Karpas-422 (cell line): ENCODE measurements at regions not wholly inside any gene's neighbourhood (a gene's known extent, or its start where the extent isn't known, plus 50 kb on each side); places are given as distances from the start of the nearest gene placed in this dataset.

Experiments
- DNase-seq: peaks from one replicate; pipeline ENCODE4 v3.0.0-alpha.2; 2015
- H2AFZ ChIP-seq: fragments of 200-600 bp; sonication (generic); 2 replicates; pipeline ENCODE4 v1.6.1; 2014; ENCODE audit warnings: antibody characterized with exemption, low read length, mixed read lengths
- H3K27ac ChIP-seq: fragments of 200-600 bp; sonication (generic); 2 replicates; pipeline ENCODE4 v1.5.1; 2014; ENCODE audit warnings: mild to moderate bottlenecking, low read length, moderate library complexity
- H3K27me3 ChIP-seq: fragments of 200-600 bp; sonication (generic); 2 replicates; pipeline ENCODE4 v1.6.1; 2014; ENCODE audit warnings: low read length, mixed read lengths
- H3K36me3 ChIP-seq: fragments of 200-600 bp; sonication (generic); 2 replicates; pipeline ENCODE4 v1.6.1; 2014; ENCODE audit warnings: low read length, mixed read lengths; ENCODE audit not compliant: insufficient read depth
- H3K4me1 ChIP-seq: fragments of 200-600 bp; sonication (generic); 2 replicates; pipeline ENCODE4 v1.6.1; 2014; ENCODE audit warnings: mild to moderate bottlenecking, low read length, mixed read lengths
- H3K4me2 ChIP-seq: fragments of 200-600 bp; sonication (generic); 2 replicates; pipeline ENCODE4 v1.6.1; 2014; ENCODE audit warnings: low read length, low read depth, mild to moderate bottlenecking; ENCODE audit not compliant: poor library complexity, severe bottlenecking
- H3K4me3 ChIP-seq: fragments of 200-600 bp; sonication (generic); 2 replicates; pipeline ENCODE4 v1.5.1; 2014; ENCODE audit warnings: mild to moderate bottlenecking, antibody characterized with exemption, low read length, mixed read lengths
- H3K79me2 ChIP-seq: fragments of 200-600 bp; sonication (generic); 2 replicates; pipeline ENCODE4 v1.6.1; 2014; ENCODE audit warnings: mild to moderate bottlenecking, low read length, mixed read lengths
- H3K9ac ChIP-seq: fragments of 200-600 bp; sonication (generic); 2 replicates; pipeline ENCODE4 v1.6.0; 2014; ENCODE audit warnings: low read length
- H3K9me2 ChIP-seq: fragments of 200-600 bp; sonication (generic), shearing (Covaris generic); replicated peaks from 2 replicates; pipeline ENCODE4 v1.6.0; 2014; ENCODE audit warnings: mild to moderate bottlenecking, low read length, moderate library complexity; ENCODE audit not compliant: insufficient read depth
- H3K9me3 ChIP-seq: fragments of 300-700, 200-600 bp; sonication (generic); 2 replicates; pipeline ENCODE4 v1.6.1; 2014; ENCODE audit warnings: low read length, mixed read lengths
- H4K20me1 ChIP-seq: fragments of 200-600 bp; sonication (generic); 2 replicates; pipeline ENCODE4 v1.6.1; 2014; ENCODE audit warnings: mild to moderate bottlenecking, antibody characterized with exemption, low read length, low read depth; ENCODE audit not compliant: insufficient read depth

DNA sequence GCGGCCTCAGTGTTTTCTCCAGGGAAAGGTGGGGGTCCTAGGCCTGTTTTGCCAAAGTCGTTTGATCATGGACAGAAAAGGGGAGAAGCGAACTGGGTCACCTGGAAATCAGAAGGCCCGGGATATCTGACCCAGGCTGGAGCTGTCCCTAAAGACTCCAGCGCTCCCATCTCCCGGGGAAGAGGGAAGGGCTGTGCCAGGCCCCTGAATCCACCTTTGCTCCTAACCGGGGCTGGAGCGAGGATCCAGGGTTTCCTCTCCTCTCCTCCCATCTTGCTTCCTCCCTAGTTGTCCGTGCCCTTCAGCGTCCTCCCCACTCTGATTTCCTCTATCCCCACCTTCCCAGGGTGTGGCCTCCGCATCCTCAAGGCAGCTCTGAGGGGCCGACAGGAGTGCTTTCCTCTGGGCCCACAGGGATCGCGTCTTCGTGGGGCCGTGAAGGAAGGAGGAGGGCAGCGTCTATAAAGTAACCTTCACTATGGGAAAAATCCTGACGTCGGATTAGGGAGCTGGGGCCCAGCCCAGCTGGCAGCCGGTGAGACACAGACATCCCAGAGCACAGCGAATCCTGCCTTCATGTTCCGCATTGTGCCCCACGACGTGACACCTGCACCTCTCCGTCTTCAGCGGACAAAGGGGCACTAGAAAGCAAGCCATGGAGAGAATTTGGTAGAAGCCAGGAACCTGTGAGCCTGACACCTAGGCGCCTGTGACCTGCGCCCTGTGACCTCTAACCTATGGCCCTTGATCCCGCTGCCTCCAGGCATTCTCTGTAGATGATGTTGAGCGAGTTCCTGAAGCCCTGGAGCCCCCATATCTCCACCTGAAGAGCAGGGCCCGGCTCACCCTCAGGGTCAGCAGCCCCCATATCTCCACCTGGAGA, 212.7 kb upstream of the SALL3 start:
- H3K9ac ChIP-seq, result no peak overlapping the region
- H3K4me1 ChIP-seq, result no peaks in the 10 kb centered on the region
- H3K9me2 ChIP-seq, result no peaks in the 10 kb centered on the region
- no peak overlapping the region for H3K27ac ChIP-seq
- no peak overlapping the region for H2AFZ ChIP-seq
- no peaks in the 10 kb centered on the region for H3K79me2 ChIP-seq
- no peaks in the 10 kb centered on the region for H3K9me3 ChIP-seq
- no peak overlapping the region for H3K4me2 ChIP-seq
- H3K36me3 ChIP-seq, result no peaks in the 10 kb centered on the region
- no peaks in the 10 kb centered on the region; the same call in 1 of the 2 replicates for H4K20me1 ChIP-seq
- H3K4me3 ChIP-seq, result no peak overlapping the region
- DNase-seq, result no peak
- no peaks in the 10 kb centered on the region for H3K27me3 ChIP-seq

- Histone ChIP-seq H3K9me2 (no peaks in the 10 kb centered on the region), H3K79me2 (no peaks in the 10 kb centered on the region), H4K20me1 (no peaks in the 10 kb centered on the region; the same call in 1 of the 2 replicates), H3K4me3 (no peak overlapping the region), H3K36me3 (no peaks in the 10 kb centered on the region), H3K9me3 (no peaks in the 10 kb centered on the region), H3K27ac (no peak overlapping the region), H2AFZ (no peak overlapping the region), H3K27me3 (no peaks in the 10 kb centered on the region), H3K9ac (no peak overlapping the region), H3K4me2 (no peak overlapping the region), H3K4me1 (no peaks in the 10 kb centered on the region)
- no peak for DNase-seq
Measured at GRCh38 chr18:78767648-78768071, 212.0 kb upstream of the SALL3 start.

DNA sequence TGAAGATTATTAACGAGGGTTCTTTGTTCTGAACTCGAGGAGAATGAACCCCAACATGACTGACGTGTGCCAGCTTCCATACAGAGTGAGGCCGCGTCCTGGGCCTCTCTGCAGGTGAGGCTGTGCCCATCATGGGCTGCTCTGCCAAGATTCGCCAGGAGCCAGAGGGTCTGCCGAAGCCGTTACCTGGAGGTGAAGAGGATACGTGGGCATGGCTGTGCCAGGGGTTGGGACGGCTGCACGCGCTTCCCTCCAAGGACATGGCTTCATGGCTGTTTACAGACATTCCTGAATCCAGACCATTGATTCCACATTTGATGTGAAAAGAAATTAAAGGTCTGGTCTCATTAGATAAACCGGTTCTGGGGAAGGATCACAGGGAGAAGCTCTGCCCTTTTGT, 211.4 kb upstream of the SALL3 start:
- no peak overlapping the region for H3K9ac ChIP-seq
- no peak overlapping the region for H3K4me3 ChIP-seq
- no peak overlapping the region for H3K4me2 ChIP-seq
- H3K9me2 ChIP-seq, result no peaks in the 10 kb centered on the region
- H3K36me3 ChIP-seq, result no peaks in the 10 kb centered on the region
- no peak for DNase-seq
- no peaks in the 10 kb centered on the region for H3K4me1 ChIP-seq
- no peak overlapping the region for H2AFZ ChIP-seq
- H4K20me1 ChIP-seq, result no peaks in the 10 kb centered on the region; the same call in 1 of the 2 replicates
- no peaks in the 10 kb centered on the region for H3K9me3 ChIP-seq
- no peaks in the 10 kb centered on the region for H3K27me3 ChIP-seq
- H3K79me2 ChIP-seq, result no peaks in the 10 kb centered on the region
- H3K27ac ChIP-seq, result no peak overlapping the region

GRCh38 chr18:78768656-78769501, 210.7 kb upstream of the SALL3 start:
- no peak overlapping the region for H3K4me3 ChIP-seq
- no peak overlapping the region for H2AFZ ChIP-seq
- no peaks in the 10 kb centered on the region for H3K9me2 ChIP-seq
- no peak overlapping the region for H3K4me2 ChIP-seq
- H3K79me2 ChIP-seq, result no peaks in the 10 kb centered on the region
- H3K4me1 ChIP-seq, result no peaks in the 10 kb centered on the region
- no peak for DNase-seq
- H3K36me3 ChIP-seq, result no peaks in the 10 kb centered on the region
- H3K9me3 ChIP-seq, result no peaks in the 10 kb centered on the region
- H3K27me3 ChIP-seq, result no peaks in the 10 kb centered on the region
- no peak overlapping the region for H3K9ac ChIP-seq
- no peak overlapping the region for H3K27ac ChIP-seq
- no peaks in the 10 kb centered on the region; the same call in 1 of the 2 replicates for H4K20me1 ChIP-seq

- no peaks in the 10 kb centered on the region for H3K9me2 ChIP-seq
- no peaks in the 10 kb centered on the region for H3K79me2 ChIP-seq
- DNase-seq, result no peak
- H3K9ac ChIP-seq, result no peak overlapping the region
- no peak overlapping the region for H3K27ac ChIP-seq
- H3K4me3 ChIP-seq, result no peak overlapping the region
- no peaks in the 10 kb centered on the region; the same call in 1 of the 2 replicates for H4K20me1 ChIP-seq
- H2AFZ ChIP-seq, result no peak overlapping the region
- H3K36me3 ChIP-seq, result no peaks in the 10 kb centered on the region
- H3K27me3 ChIP-seq, result no peaks in the 10 kb centered on the region
- H3K9me3 ChIP-seq, result no peaks in the 10 kb centered on the region
- no peaks in the 10 kb centered on the region for H3K4me1 ChIP-seq
- no peak overlapping the region for H3K4me2 ChIP-seq
Measured at GRCh38 chr18:78769502-78770105, 210.0 kb upstream of the SALL3 start.

- no peaks in the 10 kb centered on the region for H3K27me3 ChIP-seq
- H3K9me3 ChIP-seq, result no peaks in the 10 kb centered on the region
- H3K36me3 ChIP-seq, result no peaks in the 10 kb centered on the region
- DNase-seq, result no peak
- no peaks in the 10 kb centered on the region for H3K79me2 ChIP-seq
- no peak overlapping the region for H3K27ac ChIP-seq
- no peaks in the 10 kb centered on the region for H3K4me1 ChIP-seq
- no peaks in the 10 kb centered on the region for H3K9me2 ChIP-seq
- H3K4me3 ChIP-seq, result no peak overlapping the region
- H2AFZ ChIP-seq, result no peak overlapping the region
- no peak overlapping the region for H3K4me2 ChIP-seq
- H3K9ac ChIP-seq, result no peak overlapping the region
- no peaks in the 10 kb centered on the region; the same call in 1 of the 2 replicates for H4K20me1 ChIP-seq
Measured at GRCh38 chr18:78770139-78770822, 209.3 kb upstream of the SALL3 start.

DNA sequence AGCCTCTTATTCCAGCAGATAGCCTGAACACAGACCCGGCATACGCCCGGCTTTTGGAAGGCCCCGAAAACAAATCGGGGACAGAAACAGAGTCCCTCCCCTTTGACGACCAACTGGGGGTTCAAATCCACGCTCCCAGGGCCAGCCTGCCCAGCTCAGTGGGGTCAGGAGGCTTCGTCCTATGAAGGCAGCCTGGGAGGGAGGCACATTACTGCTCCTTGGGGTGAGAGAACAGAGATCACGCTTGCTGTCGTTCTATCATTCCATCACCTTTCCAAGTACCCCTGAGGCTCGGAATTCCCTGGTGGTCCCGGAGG, 208.8 kb upstream of the SALL3 start:
- Histone ChIP-seq H3K27ac (no peak overlapping the region), H3K4me1 (no peaks in the 10 kb centered on the region), H3K4me2 (no peak overlapping the region), H4K20me1 (no peaks in the 10 kb centered on the region; the same call in 1 of the 2 replicates), H3K79me2 (no peaks in the 10 kb centered on the region), H3K9ac (no peak overlapping the region), H3K36me3 (no peaks in the 10 kb centered on the region), H3K4me3 (no peak overlapping the region), H3K9me2 (no peaks in the 10 kb centered on the region), H3K27me3 (no peaks in the 10 kb centered on the region), H2AFZ (no peak overlapping the region), H3K9me3 (no peaks in the 10 kb centered on the region)
- DNase-seq, result no peak
